Endothelial cell of umbilical vein (primary cell): ENCODE measurements at regions not wholly inside any gene's neighbourhood (a gene's known extent, or its start where the extent isn't known, plus 50 kb on each side); places are given as distances from the start of the nearest gene placed in this dataset.

Experiments used
- BruUV-seq: library from RNA; stranded (reverse); fragments of 400-500 nt; replicated peaks from 2 replicates; lab custom pipeline; 2021; lab: Mats Ljungman, UMichigan
- CTCF ChIA-PET: fragments of 300-600, 350-600 bp; sonication (Branson Sonifier 250); formaldehyde crosslinking; loops from one replicate; lab custom pipeline; 2021; ENCODE audit warnings: antibody characterized with exemption, inconsistent platforms; lab: Charles Lee
- POLR2A ChIA-PET: fragments of 300-600, 350-600 bp; sonication (Branson Sonifier 250); formaldehyde crosslinking; loops from one replicate; lab custom pipeline; 2021; ENCODE audit warnings: antibody characterized with exemption, inconsistent platforms; lab: Charles Lee
- DNase-seq: peaks from one replicate; pipeline ENCODE4 v3.0.0-alpha.2; 2011; ENCODE audit warnings: low read depth, low spot score
- FAIRE-seq: peaks from 2 replicates; lab custom pipeline; 2011; peaks lifted over from hg19 to GRCh38; lab: Jason Lieb, UNC
- H2AFZ ChIP-seq: 2 replicates; pipeline ENCODE4 v1.6.0; 2012; ENCODE audit warnings: low read depth, low read length, control low read depth, inconsistent platforms
- H3K27ac ChIP-seq: 2 replicates; pipeline ENCODE4 v1.5.1; 2011; ENCODE audit warnings: low read depth, mild to moderate bottlenecking, control low read depth, low read length, moderate library complexity; ENCODE audit not compliant: insufficient read depth
- H3K27me3 ChIP-seq, 2 experiments: 2 replicates each; pipeline versions ENCODE4 v1.6.0 to v1.6.1; 2011; ENCODE audit warnings: low read length in 2 of 2, mixed read lengths in 1 of 2; ENCODE audit not compliant: control insufficient read depth in 2 of 2, insufficient read depth in 2 of 2
- H3K36me3 ChIP-seq, 2 experiments: 2 replicates in 1 of 2; 3 replicates in 1 of 2; pipeline ENCODE4 v1.5.1; 2011; ENCODE audit warnings: low read length in 2 of 2, mild to moderate bottlenecking in 1 of 2, moderate library complexity in 1 of 2; ENCODE audit not compliant: control insufficient read depth in 2 of 2, insufficient read depth in 2 of 2; ENCODE audit errors: extremely low read depth in 1 of 2
- H3K4me1 ChIP-seq: 3 replicates; pipeline ENCODE4 v1.5.1; 2011; ENCODE audit warnings: mild to moderate bottlenecking, low read length; ENCODE audit not compliant: control insufficient read depth, insufficient read depth; ENCODE audit errors: extremely low read depth
- H3K4me2 ChIP-seq: 2 replicates; pipeline ENCODE4 v1.6.1; 2011; ENCODE audit warnings: low read length, control low read depth, mixed read lengths; ENCODE audit not compliant: insufficient read depth
- H3K4me3 ChIP-seq, 3 experiments: fragments of 200-600 bp in 1 of 3; sonication (generic), shearing (Covaris generic) in 1 of 3; replicated peaks in 1 of 3; 2 replicates each; pipeline ENCODE4 v1.5.1; 2011 to 2016; ENCODE audit warnings: control low read depth in 3 of 3, low read length in 3 of 3, mild to moderate bottlenecking in 2 of 3, inconsistent platforms in 1 of 3, low read depth in 1 of 3, moderate library complexity in 1 of 3; ENCODE audit not compliant: insufficient read depth in 1 of 3
- H3K79me2 ChIP-seq: 2 replicates; pipeline ENCODE4 v1.6.0; 2012; ENCODE audit warnings: low read length, inconsistent platforms; ENCODE audit not compliant: control insufficient read depth, insufficient read depth
- H3K9ac ChIP-seq: replicated peaks from 2 replicates; pipeline ENCODE3; 2011; ENCODE audit warnings: low read length, control low read depth; ENCODE audit not compliant: insufficient read depth; ENCODE audit errors: extremely low read depth
- H3K9me1 ChIP-seq: replicated peaks from 3 replicates; pipeline ENCODE4 v1.6.0; 2011; ENCODE audit warnings: mild to moderate bottlenecking, low read length; ENCODE audit not compliant: control insufficient read depth, insufficient read depth; ENCODE audit errors: extremely low read depth
- H3K9me3 ChIP-seq: replicated peaks from 2 replicates; pipeline ENCODE4 v1.5.1; 2012; ENCODE audit warnings: low read length, inconsistent platforms; ENCODE audit not compliant: control insufficient read depth, insufficient read depth
- H4K20me1 ChIP-seq: replicated peaks from 2 replicates; pipeline ENCODE3; 2011; ENCODE audit warnings: mild to moderate bottlenecking, low read length; ENCODE audit not compliant: control insufficient read depth, insufficient read depth; ENCODE audit errors: extremely low read depth
- EZH2 ChIP-seq: IDR thresholded peaks from 2 replicates; pipeline ENCODE4 v1.6.1; 2012; ENCODE audit warnings: borderline replicate concordance, low read depth, mild to moderate bottlenecking, moderate library complexity, low read length, inconsistent platforms; ENCODE audit not compliant: severe bottlenecking
- FOS ChIP-seq: IDR thresholded peaks from 2 replicates; pipeline ENCODE4 v1.6.1; 2011; ENCODE audit warnings: mild to moderate bottlenecking, low read length, moderate library complexity, borderline replicate concordance; ENCODE audit not compliant: insufficient read depth
- GATA2 ChIP-seq: IDR thresholded peaks from 2 replicates; pipeline ENCODE4 v1.7.0; 2011; ENCODE audit warnings: low read depth, mild to moderate bottlenecking, moderate library complexity, mixed read lengths, low read length; ENCODE audit not compliant: insufficient read length, insufficient read depth
- JUN ChIP-seq: IDR thresholded peaks from 2 replicates; pipeline ENCODE4 v1.6.1; 2011; ENCODE audit warnings: borderline replicate concordance, low read depth; ENCODE audit not compliant: insufficient read length, insufficient read depth
- MYC ChIP-seq: IDR thresholded peaks from one replicate; pipeline ENCODE4 v1.6.1; 2011; ENCODE audit warnings: mild to moderate bottlenecking, low read depth, low read length
- POLR2A ChIP-seq: IDR thresholded peaks from 2 replicates; pipeline ENCODE4 v1.6.1; 2012; ENCODE audit warnings: low read depth, mild to moderate bottlenecking, control low read depth, low read length
- POLR2AphosphoS5 ChIP-seq: IDR thresholded peaks from 2 replicates; pipeline ENCODE4 v1.6.1; 2012; ENCODE audit warnings: low read depth, mild to moderate bottlenecking, control low read depth, low read length, moderate library complexity; ENCODE audit not compliant: insufficient read depth
- dilution Hi-C: fragments of 300-500 bp; cut with MboI; formaldehyde crosslinking; loops from one replicate; pipeline ENCODE4 v1.15.0; 2019; ENCODE audit warnings: low sequenced_read_pairs; ENCODE audit not compliant: extremely low pct_ligation_motif_present
- intact Hi-C: fragments of 100-400 bp; cut with micrococcal nuclease; formaldehyde crosslinking; loops from one replicate; pipeline ENCODE4 v1.10.0; 2022
- TF ChIP-seq, protein P1 (sequence below): IDR thresholded peaks from 2 replicates; pipeline ENCODE4 v1.6.1; 2011; ENCODE audit not compliant: insufficient read depth, insufficient read length
- TF ChIP-seq, protein P2 (sequence below), 2 donors: IDR thresholded peaks; 1 replicate in 1 of 2; 2 replicates in 1 of 2; pipeline ENCODE4 v1.5.1; 2011; ENCODE audit warnings: low read length in 2 of 2, mild to moderate bottlenecking in 2 of 2, moderate library complexity in 2 of 2, control low read depth in 1 of 2, inconsistent platforms in 1 of 2, low read depth in 1 of 2; ENCODE audit not compliant: insufficient read depth in 1 of 2; ENCODE audit errors: extremely low read depth in 1 of 2

DNA sequence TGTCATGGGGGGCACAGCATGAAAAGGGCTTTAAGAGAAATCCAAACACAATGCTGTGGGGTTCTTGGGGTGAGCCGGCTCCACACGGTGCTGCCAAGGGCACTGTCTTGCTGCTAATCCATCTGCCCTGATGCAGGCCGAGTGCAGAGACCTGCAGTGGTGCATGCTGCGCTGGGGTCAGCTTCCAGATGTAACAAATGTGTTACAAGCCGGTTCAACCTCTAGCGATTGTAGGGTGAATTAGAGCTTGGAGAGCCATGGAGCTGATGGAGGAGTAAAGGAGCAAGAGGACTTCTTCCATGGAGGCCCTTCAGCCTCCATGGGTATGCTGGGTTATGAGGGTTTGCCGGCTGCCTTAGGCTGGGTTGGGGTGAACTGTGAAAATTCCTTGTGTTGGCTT is 402.3 kb downstream of the TYW1 start:
- CTCF ChIA-PET: no interaction called here
- H4K20me1 ChIP-seq: no peaks in the 10 kb centered on the region

More for the DNA sequence above, 402.3 kb downstream of the TYW1 start:
- H3K79me2 ChIP-seq: no peaks in the 10 kb centered on the region
- no peak overlapping the region for H3K4me2 ChIP-seq
- H3K9me1 ChIP-seq: no peaks in the 10 kb centered on the region
- POLR2A ChIA-PET: no interaction called here
- H3K4me1 ChIP-seq: no peaks in the 10 kb centered on the region
- no peaks in the 10 kb centered on the region for H3K9me3 ChIP-seq
- no peak overlapping the region for H3K9ac ChIP-seq
- DNase-seq (no peak), FAIRE-seq (no peak)
- no peak overlapping the region for H3K27ac ChIP-seq
- no peak overlapping the region for H3K4me3 ChIP-seq
- TF ChIP-seq, protein P1, sequence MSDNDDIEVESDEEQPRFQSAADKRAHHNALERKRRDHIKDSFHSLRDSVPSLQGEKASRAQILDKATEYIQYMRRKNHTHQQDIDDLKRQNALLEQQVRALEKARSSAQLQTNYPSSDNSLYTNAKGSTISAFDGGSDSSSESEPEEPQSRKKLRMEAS: no peak
- TF ChIP-seq JUN: no peak
- TF ChIP-seq GATA2: no peak
- TF ChIP-seq POLR2AphosphoS5: no peak
- no peak for TF ChIP-seq FOS
- no peak for TF ChIP-seq POLR2A
- no peak for TF ChIP-seq EZH2
- TF ChIP-seq MYC: no peak
- TF ChIP-seq, protein P2, sequence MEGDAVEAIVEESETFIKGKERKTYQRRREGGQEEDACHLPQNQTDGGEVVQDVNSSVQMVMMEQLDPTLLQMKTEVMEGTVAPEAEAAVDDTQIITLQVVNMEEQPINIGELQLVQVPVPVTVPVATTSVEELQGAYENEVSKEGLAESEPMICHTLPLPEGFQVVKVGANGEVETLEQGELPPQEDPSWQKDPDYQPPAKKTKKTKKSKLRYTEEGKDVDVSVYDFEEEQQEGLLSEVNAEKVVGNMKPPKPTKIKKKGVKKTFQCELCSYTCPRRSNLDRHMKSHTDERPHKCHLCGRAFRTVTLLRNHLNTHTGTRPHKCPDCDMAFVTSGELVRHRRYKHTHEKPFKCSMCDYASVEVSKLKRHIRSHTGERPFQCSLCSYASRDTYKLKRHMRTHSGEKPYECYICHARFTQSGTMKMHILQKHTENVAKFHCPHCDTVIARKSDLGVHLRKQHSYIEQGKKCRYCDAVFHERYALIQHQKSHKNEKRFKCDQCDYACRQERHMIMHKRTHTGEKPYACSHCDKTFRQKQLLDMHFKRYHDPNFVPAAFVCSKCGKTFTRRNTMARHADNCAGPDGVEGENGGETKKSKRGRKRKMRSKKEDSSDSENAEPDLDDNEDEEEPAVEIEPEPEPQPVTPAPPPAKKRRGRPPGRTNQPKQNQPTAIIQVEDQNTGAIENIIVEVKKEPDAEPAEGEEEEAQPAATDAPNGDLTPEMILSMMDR (IDR thresholded peaks at IDR 0.05; ENCODE audit: extremely low read depth in 1 of 2, insufficient read depth in 1 of 2, low read depth in 1 of 2, low read length in 2 of 2): no peak
- no peaks in the 10 kb centered on the region for H3K27me3 ChIP-seq
- H2AFZ ChIP-seq: no peak overlapping the region
- no TSS peak for BruUV-seq
- dilution Hi-C loops (no loop called here), intact Hi-C loops (no loop called here)
- no peaks in the 10 kb centered on the region for H3K36me3 ChIP-seq
